H1 (cell line): ENCODE measurements at regions not wholly inside any gene's neighbourhood (a gene's known extent, or its start where the extent isn't known, plus 50 kb on each side); places are given as distances from the start of the nearest gene placed in this dataset.

ENCODE experiments used
- CBX8 ChIP-seq: fragments of 300-800, 300-1000 bp; sonication (generic); IDR thresholded peaks from 2 replicates; pipeline ENCODE4 v1.7.1; 2016; ENCODE audit warnings: low read depth, low read length, borderline replicate concordance
- RFX5 ChIP-seq: IDR thresholded peaks from 2 replicates; pipeline ENCODE4 v1.6.1; 2011; ENCODE audit warnings: low read depth, low read length, improper control_type of control experiment, borderline replicate concordance

- TF ChIP-seq RFX5: no peak
- no peak for TF ChIP-seq CBX8
- TF ChIP-seq, all 59 proteins: peak for 0
Measured at GRCh38 chr16:85387171-85387507, 226.0 kb upstream of the GSE1 start (continued).
